ENCODE measurements at regions not wholly inside any gene's neighbourhood (a gene's known extent, or its start where the extent isn't known, plus 50 kb on each side); places are given as distances from the start of the nearest gene placed in this dataset.

DNA sequence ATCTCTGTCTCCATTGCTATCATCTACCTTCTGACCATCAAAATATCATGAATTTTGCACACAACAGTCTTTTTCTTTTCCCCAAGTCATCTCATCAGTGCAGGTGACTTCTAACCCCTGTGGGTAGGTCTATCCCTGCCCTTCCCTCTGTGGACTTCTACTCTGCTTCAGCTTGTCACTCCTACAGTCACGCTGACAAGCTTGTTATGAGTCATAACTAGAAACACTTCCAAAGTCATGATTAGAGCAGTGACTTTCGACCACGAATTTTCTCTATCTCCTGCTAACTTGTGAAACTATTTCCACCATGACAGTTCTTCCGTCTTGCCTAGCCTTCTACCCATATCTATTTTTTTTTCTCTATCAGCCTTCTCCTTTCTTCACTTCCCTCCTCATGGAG lies 343.7 kb upstream of the ARGLU1 start:
- TF ChIP-seq CTCF (IDR thresholded peaks at IDR 0.05; ENCODE audit: low read depth, low read length) (no peak), POLR2A (IDR thresholded peaks at IDR 0.05; ENCODE audit: extremely low read depth, insufficient read length) (no peak)
- TF ChIP-seq, protein P1, sequence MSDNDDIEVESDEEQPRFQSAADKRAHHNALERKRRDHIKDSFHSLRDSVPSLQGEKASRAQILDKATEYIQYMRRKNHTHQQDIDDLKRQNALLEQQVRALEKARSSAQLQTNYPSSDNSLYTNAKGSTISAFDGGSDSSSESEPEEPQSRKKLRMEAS (IDR thresholded peaks at IDR 0.05; ENCODE audit: low read depth, low read length): no peak

Measured in NB4 (cell line).